Stimulated activated CD4-positive, alpha-beta T cell treated with anti-CD3 and anti-CD28 coated beads, Interleukin-1b, Interleukin-23, amount 100 ng/mL, for 4 hours (primary cell): ENCODE measurements at regions not wholly inside any gene's neighbourhood (a gene's known extent, or its start where the extent isn't known, plus 50 kb on each side); places are given as distances from the start of the nearest gene placed in this dataset.

Source experiments
- DNase-seq, 2 donors: peaks; one replicate each; pipeline ENCODE4 v3.0.0-alpha.2; 2020; ENCODE audit warnings: low read depth in 2 of 2

DNA sequence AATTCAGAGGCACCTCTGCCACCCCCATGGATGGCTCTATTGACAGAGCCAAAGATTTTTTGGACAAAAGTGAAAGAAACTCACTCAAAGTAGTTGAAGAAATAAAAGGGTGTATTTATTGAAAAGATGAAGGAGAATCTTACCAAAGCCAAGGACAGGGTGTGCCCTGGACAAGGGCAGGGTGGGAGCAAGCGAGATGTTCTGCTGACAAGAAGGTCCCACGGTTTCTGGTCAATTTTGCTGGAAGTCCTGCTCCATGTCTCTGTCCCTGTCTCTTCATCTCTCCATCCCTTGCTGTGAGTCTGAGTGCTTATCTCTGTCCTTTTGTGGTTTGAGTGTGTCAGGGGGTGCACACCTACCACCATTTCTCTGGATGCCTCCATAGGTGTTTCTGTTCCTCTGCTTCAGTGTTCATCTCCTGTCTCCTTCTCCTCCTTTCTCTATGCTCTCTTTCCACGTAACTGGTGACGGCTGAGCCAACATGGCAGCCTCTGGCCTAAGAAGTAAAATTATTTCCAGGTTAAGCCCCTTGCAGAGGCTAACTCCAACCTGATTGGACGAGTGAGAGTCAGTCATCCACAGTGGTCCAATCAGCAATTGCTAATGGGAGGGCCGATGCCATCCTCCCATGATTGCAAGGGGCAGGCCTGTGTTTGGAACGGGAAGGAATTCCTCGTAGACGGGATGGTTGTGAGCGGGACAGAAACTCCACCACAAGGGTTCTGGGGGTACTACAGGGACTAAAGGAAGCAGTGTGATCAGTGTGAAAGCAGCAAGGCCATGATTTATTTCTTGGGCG lies 502.1 kb upstream of the CDH4 start:
- no peak for DNase-seq

GRCh38 chr20:60750909-60751308 lies 501.2 kb upstream of the CDH4 start:
- DNase-seq: no peak

GRCh38 chr20:60751826-60752225 lies 500.2 kb upstream of the CDH4 start:
- DNase-seq: no peak

DNA sequence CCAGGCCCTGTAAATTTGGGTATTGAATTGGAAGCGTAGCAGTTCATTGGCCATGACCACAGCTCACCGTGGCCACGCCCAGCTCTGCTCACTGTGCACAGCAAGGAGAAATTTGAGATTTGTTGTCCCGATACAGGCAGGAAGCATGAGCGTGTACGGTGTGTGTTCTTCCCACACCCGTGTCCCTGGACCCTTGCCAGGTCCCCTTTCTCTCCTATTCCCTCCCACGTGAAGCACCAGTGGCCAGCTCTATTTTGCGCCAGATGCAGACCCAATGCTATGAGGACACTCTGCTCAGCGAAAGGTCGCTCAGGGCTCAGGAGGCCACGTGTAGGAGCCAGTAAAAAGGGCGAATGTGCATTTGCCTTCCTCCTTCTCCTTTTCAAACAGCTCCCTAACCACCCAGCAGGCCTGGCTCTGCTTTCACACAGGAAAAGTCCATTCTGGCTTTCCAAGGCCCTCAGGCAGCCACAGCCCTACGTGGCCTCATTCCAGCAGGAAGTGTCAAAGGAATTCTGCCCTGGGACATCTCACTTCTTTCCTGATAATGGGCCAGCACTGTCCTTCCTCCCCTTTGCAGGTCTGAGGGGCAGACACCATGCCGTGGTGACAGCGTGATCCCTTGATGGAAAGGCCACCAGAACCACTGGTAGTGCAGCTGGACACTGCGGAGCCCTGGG lies 499.2 kb upstream of the CDH4 start:
- DNase-seq: no peak

DNA sequence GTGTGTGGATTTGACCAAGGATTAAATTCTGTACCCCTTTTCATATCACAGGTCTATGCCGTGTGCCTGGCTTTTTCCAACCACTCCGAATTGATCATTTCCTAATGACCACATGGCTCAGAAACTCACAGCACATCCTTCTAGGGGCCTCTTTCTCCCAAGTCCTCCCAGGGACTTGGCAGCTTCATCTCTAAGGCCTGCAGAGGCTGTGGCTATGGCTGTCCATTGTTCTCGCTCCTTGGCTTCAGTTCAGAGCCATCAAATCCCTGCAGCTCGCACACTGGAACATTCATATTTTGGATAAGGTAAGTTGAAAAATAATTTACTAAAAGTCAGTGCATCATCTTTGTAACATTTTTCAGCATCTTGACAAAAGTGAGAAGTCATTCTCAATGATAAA lies 497.2 kb upstream of the CDH4 start:
- DNase-seq: no peak

DNA sequence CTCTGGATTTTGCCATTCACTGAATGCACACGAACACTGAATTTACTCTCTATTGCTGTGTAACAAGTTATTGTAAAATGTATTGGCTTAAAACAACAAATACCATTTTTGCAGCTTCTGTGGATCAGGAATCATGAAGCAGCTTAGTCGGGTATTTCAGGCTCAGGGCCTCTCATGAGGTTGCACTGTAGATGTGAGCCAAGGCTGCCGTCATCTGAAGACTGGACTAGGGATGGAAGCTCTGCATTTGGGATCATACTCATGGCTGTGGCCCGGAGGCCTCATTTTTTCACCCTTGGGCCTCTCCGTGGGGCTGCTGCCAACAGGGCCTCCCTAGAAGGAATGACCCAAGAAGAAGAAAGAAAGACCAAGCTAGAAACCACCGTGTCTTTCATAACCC lies 492.4 kb upstream of the CDH4 start:
- DNase-seq: no peak

- DNase-seq: no peak
Measured at GRCh38 chr20:60760256-60761000, 491.6 kb upstream of the CDH4 start.

DNA sequence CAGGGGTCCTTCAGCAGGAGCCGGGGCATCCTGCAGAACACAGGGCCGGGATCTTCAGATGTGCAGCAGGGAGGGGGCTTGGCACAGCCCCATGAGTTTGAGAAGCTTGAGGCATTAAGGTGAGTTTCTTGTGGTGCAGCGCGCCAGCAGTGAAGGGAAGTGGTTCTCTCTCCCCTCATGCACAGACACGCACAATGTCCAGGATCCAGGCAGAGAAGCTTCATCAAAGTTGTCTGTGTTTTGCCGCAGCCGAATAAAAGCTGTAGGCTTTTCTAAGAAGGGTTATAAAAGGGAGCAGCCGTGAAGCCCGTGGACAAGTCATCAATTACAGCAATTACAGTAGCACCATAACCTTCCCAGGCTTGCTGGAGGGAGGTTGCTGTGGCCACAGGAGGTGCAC lies 491.0 kb upstream of the CDH4 start:
- no peak for DNase-seq

GRCh38 chr20:60762386-60762785 lies 489.7 kb upstream of the CDH4 start:
- DNase-seq: no peak

- DNase-seq: no peak
Measured at GRCh38 chr20:60764328-60764727, 487.7 kb upstream of the CDH4 start.

DNA sequence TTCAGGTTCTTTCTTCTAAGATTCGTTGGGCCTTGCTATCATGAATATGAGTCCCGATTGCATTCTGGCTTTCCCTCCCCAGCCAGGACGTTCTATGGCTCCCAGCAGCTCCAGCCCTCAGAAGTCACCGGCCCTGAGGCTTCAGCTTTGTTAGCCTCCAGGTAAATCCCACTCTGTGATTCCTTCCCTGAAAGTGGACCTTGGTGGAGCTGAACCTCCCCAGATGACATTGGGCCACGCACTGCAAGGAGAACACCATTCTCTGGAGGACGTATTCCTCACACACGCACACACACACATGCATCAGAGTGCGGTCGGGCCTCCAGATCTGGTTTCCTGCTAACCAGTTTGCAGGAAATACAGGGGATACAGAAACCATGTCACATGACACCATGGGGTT lies 487.3 kb upstream of the CDH4 start:
- no peak for DNase-seq

DNA sequence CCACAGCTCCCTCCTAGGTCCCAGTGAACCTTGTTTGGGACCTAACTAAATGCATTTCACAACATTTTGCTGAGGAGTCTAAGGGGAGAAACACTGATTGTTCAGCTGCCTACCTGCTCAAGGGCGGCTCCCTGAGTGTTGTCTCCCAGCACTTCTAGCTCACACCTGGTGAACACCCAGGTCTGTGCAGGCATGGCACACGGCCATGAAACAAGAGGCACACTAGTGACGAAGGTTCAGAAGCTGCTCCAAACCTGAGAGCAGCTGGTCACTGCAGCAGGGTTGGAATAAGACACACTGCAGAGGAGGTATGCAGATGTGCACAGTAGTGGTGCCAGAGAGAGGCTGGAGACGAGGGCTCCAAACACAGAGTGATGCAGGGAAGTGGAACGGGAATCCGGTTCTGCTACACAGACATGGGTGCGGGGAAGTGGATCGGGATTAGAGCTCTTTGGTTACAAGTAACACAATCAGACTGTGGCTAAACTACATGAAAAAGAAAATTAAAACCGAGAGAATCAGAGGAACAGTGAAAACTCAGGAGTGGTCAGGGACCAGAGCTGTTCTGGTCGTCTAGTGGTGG lies 486.1 kb upstream of the CDH4 start:
- DNase-seq: no peak

DNA sequence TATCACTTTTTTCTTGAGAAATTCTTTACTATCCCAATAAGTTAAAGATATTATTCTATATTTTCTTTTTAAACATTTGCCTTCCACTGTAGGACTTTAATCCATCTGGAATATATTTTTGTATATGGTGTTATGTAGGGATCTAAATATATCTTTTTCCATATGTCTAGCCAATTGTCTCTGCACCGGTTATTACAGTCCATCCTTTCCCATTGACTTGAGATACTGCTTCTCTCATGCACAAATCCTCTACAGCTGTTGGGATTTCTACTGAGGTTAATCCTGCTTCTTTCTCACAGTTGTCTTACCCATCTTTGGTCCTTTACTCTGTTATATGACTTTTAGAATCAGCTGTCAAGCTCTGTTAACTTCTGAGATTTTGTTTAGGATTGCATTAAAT lies 483.8 kb upstream of the CDH4 start:
- DNase-seq: no peak

GRCh38 chr20:60780388-60781025 lies 471.6 kb upstream of the CDH4 start:
- DNase-seq: no peak

GRCh38 chr20:60782959-60783625 lies 469.0 kb upstream of the CDH4 start:
- DNase-seq: no peak

DNA sequence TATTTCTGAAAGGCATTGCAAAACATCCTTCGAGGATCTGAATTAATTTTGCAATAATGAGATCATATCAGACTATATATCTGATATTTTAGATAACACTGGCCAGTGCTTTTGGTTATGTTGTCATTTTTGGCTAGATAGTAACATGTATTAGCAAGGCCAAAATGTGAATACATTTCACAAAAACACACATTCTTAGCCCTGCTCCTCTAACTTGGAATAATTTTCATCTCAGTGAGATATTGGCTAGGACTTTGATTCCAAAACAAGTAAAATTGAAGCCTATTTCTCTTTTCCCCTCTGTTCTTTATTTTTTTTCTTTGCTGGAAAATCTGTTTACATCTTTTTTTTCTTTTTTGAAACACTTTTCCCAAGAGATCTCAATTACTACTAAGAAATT lies 466.8 kb upstream of the CDH4 start:
- DNase-seq: no peak

- no peak for DNase-seq
Measured at GRCh38 chr20:60785785-60786184, 466.3 kb upstream of the CDH4 start.

DNA sequence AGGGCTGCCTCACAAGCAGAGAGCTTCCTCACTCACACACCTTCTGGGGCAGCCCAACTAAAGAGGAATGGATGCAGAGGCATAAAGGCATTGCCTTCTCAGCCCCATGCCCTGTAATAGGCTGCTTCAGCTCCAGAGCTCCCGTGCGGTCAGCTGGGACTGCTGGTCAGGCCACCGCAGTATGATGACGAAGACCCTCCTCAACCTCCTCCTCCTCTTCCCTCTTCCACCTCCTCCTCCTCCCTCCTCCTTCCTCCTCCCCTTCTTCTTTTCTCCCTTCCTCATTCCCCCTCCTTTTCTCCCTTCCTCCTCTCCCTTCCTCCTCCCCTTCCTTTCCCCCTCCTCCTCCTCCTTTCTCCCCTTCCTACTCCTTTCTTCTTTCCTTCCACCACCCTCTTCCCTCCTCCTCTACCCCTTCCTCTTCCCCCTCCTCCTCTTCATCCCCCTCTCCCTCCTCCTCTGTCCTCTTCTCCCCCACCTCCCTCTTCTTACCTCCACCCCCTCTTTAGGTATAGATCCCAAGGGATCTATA lies 465.3 kb upstream of the CDH4 start:
- no peak for DNase-seq

- DNase-seq: no peak
Measured at GRCh38 chr20:60787276-60787675, 464.8 kb upstream of the CDH4 start.

DNA sequence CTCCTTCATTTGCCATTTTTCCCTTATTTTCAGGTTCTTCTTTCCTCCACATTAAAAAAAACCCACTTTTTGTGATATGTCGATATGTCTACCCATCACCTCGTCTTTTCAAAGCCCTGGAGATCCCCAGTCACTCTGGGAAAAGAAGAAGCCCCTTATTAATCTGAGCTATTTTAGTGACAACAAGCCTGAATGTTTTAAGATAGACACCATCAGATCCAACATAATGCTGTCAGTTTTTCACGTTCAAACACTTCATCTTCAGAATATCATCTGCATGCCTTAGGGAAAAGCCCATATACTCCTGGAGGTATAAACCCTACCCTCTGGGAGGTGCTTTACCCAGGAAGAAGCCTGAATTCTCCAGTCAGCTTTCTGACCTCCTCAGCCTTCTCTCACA lies 464.0 kb upstream of the CDH4 start:
- no peak for DNase-seq

DNA sequence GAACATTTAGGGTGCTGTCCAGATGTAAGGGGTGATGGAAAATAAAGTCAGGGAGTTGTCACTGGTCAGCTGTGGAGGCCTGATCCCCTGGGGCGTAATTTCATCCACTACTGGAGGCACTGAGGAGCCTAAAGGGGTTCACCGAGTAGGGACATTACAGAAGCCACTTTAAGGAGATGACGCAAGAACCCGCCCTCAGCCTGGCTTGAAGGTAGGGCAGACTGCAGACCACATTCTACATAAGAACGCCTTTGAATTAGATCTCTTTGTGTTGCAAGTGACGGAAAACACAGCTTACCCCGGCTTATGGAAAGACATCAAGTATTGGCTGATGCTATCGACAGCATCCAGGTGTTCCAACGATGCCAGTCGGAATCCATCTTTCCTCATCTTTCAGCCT lies 462.7 kb upstream of the CDH4 start:
- no peak for DNase-seq
